ENCODE measurements at regions not wholly inside any gene's neighbourhood (a gene's known extent, or its start where the extent isn't known, plus 50 kb on each side); places are given as distances from the start of the nearest gene placed in this dataset.
"Not testable (repeated sequence)": the region's sequence is repeated elsewhere in the genome, so short reads cannot be mapped to it uniquely, and the experiment has no call there.

GRCh38 chrX:152507168-152507567, 56.1 kb upstream of the GABRA3 start:
- DNase-seq: not testable (repeated sequence)

- no peak for DNase-seq
Measured at GRCh38 chrX:152520653-152521052, 69.5 kb upstream of the GABRA3 start.

GRCh38 chrX:152528193-152528592, 77.1 kb upstream of the GABRA3 start:
- DNase-seq: no peak

- DNase-seq: no peak
Measured at GRCh38 chrX:152530967-152531366, 79.9 kb upstream of the GABRA3 start.

GRCh38 chrX:152537373-152537772, 86.3 kb upstream of the GABRA3 start:
- DNase-seq: peak; percentile 13

GRCh38 chrX:152573866-152574265, 63.8 kb upstream of the GABRQ start:
- DNase-seq: no peak

- no peak for DNase-seq
Measured at GRCh38 chrX:152575331-152575730, 62.4 kb upstream of the GABRQ start.

- not testable (repeated sequence) for DNase-seq
Measured at GRCh38 chrX:152587523-152587922, 50.2 kb upstream of the GABRQ start.
